ENCODE measurements at regions not wholly inside any gene's neighbourhood (a gene's known extent, or its start where the extent isn't known, plus 50 kb on each side); places are given as distances from the start of the nearest gene placed in this dataset.
"Not testable (repeated sequence)": the region's sequence is repeated elsewhere in the genome, so short reads cannot be mapped to it uniquely, and the experiment has no call there.

- no peak for DNase-seq (ENCODE audit: low read depth)
These were observed 296.1 kb upstream of the FZD8 start for GRCh38 chr10:35938160-35938559.

- no peak for DNase-seq (ENCODE audit: low read depth)
These were observed 295.4 kb upstream of the FZD8 start for GRCh38 chr10:35937546-35937945.

- DNase-seq (ENCODE audit: low read depth), result no peak
These were observed 292.5 kb upstream of the FZD8 start for GRCh38 chr10:35934642-35934995.

- DNase-seq (ENCODE audit: low read depth), result no peak
These were observed 292.0 kb upstream of the FZD8 start for GRCh38 chr10:35933940-35934641.

- no peak for DNase-seq (ENCODE audit: low read depth)
These were observed 291.4 kb upstream of the FZD8 start for GRCh38 chr10:35933491-35933890.

GRCh38 chr10:35929962-35930361 is 287.9 kb upstream of the FZD8 start:
- not testable (repeated sequence) for DNase-seq (ENCODE audit: low read depth)

GRCh38 chr10:35928748-35929147 is 286.7 kb upstream of the FZD8 start:
- DNase-seq (ENCODE audit: low read depth), result no peak

GRCh38 chr10:35927990-35928488 is 285.9 kb upstream of the FZD8 start:
- DNase-seq (ENCODE audit: low read depth), result no peak

GRCh38 chr10:35927341-35927740 is 285.2 kb upstream of the FZD8 start:
- DNase-seq (ENCODE audit: low read depth), result no peak

GRCh38 chr10:35926846-35927245 is 284.8 kb upstream of the FZD8 start:
- no peak for DNase-seq (ENCODE audit: low read depth)

GRCh38 chr10:35925493-35925892 is 283.4 kb upstream of the FZD8 start:
- DNase-seq (ENCODE audit: low read depth), result no peak

GRCh38 chr10:35924759-35925158 is 282.7 kb upstream of the FZD8 start:
- no peak for DNase-seq (ENCODE audit: low read depth)

GRCh38 chr10:35922876-35923600 is 280.9 kb upstream of the FZD8 start:
- no peak for DNase-seq (ENCODE audit: low read depth)

- no peak for DNase-seq (ENCODE audit: low read depth)
These were observed 279.8 kb upstream of the FZD8 start for GRCh38 chr10:35921866-35922350.

- DNase-seq (ENCODE audit: low read depth), result no peak
These were observed 274.7 kb upstream of the FZD8 start for GRCh38 chr10:35916791-35917190.

- DNase-seq (ENCODE audit: low read depth), result no peak
These were observed 271.5 kb upstream of the FZD8 start for GRCh38 chr10:35913628-35914027.

GRCh38 chr10:35912615-35913569 is 270.8 kb upstream of the FZD8 start:
- no peak for DNase-seq (ENCODE audit: low read depth)

GRCh38 chr10:35911954-35912353 is 269.9 kb upstream of the FZD8 start:
- no peak for DNase-seq (ENCODE audit: low read depth)

GRCh38 chr10:35911233-35911632 is 269.1 kb upstream of the FZD8 start:
- no peak for DNase-seq (ENCODE audit: low read depth)

GRCh38 chr10:35910234-35910633 is 268.1 kb upstream of the FZD8 start:
- DNase-seq (ENCODE audit: low read depth), result no peak

- DNase-seq (ENCODE audit: low read depth), result no peak
These were observed 267.1 kb upstream of the FZD8 start for GRCh38 chr10:35909121-35909720.

GRCh38 chr10:35908451-35908850 is 266.4 kb upstream of the FZD8 start:
- DNase-seq (ENCODE audit: low read depth), result no peak
